AG10803 (cell line): ENCODE measurements at regions not wholly inside any gene's neighbourhood (a gene's known extent, or its start where the extent isn't known, plus 50 kb on each side); places are given as distances from the start of the nearest gene placed in this dataset.

ENCODE experiments used
- DNase-seq: peaks from one replicate; pipeline ENCODE4 v3.0.0; 2010; ENCODE audit warnings: low read depth
- H3K4me3 ChIP-seq: 2 replicates; pipeline ENCODE4 v1.5.1; 2011; ENCODE audit warnings: mild to moderate bottlenecking, low read length, control low read depth
- CTCF ChIP-seq: conservative IDR thresholded peaks from 2 replicates; pipeline ENCODE4 v1.5.1; 2011; ENCODE audit warnings: mild to moderate bottlenecking, low read length, control low read depth, inconsistent platforms

DNA sequence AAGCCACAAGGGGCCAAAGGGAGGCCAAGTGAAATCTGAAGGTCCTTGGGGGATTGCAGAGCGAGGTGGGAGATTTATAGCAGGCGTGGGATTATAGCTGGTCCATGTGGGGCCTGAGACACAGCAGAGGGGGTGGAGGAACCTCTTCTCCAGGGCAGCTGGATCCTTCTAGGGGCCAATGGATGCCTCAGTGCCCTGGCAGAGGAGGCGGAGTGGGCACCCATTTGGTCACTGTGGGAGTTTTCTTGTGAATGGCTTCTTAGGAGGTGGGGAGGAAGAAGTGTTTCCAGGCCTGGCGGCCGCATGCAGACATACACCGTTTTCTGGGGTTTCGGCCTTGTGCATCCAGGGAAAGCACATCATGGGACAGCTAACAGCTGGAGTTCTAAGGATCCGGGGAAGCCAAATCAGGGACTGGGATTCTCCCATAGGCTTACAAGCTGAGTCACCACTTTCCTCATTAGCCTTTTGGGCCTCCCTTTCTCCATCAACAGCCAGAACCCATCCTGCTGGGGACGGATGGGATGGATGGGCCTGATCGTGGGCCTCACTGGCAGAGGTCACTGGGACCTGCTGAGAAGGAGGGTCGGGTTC lies 76.5 kb downstream of the RHOU start:
- TF ChIP-seq CTCF, result no peak
- H3K4me3 ChIP-seq, result no peak overlapping the region
- no peak for DNase-seq

DNA sequence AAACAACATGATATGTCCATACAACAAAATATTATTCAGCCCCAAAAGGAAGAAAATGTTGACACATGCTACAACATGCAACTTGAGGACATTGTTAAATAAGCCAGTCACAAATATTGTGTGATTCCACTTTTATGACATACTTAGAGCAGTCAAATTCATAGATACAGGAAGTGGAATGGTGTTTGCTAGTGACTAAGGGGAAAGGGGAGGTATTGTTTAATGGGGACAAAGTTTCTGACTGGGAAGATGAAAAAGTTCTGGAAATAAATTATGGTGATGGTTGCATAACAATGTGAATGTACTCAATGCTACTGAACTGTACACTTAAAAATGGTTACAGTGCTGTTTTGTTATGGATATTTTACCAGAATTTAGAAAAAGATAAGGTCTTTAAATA lies 77.7 kb downstream of the RHOU start:
- no peak for TF ChIP-seq CTCF
- no peak overlapping the region for H3K4me3 ChIP-seq
- no peak for DNase-seq

- H3K4me3 ChIP-seq, result no peak overlapping the region
- no peak for DNase-seq
- no peak for TF ChIP-seq CTCF
These were observed 78.9 kb downstream of the RHOU start for GRCh38 chr1:228814176-228814575.

DNA sequence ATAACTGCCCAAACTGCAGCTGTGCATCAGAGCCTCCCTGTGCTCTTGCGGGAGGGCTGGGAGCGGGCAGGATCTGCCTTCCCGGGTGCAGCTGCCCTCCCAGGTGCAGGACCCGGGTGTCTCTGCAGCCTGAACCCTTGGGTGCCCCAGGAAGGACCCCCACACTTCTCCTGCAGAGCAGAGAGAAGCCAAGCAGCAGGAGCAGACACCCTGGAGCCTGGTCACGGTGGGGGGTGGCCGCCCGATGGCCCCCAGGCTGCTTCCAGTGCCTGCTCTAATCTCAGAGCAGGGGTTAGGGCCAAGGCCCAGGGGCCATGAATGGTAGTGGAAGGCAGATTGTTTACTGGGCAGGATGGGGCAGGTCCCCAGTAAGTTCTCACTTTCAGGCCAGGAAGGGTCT lies 83.0 kb downstream of the RHOU start:
- no peak for DNase-seq
- no peak for TF ChIP-seq CTCF
- no peak overlapping the region for H3K4me3 ChIP-seq

GRCh38 chr1:228818928-228819630 lies 83.8 kb downstream of the RHOU start:
- TF ChIP-seq CTCF, result no peak
- DNase-seq, result no peak
- H3K4me3 ChIP-seq, result no peak overlapping the region

GRCh38 chr1:228821252-228821651 lies 86.0 kb downstream of the RHOU start:
- no peak for DNase-seq
- TF ChIP-seq CTCF, result no peak
- no peak overlapping the region for H3K4me3 ChIP-seq

GRCh38 chr1:228823200-228823599 lies 87.9 kb downstream of the RHOU start:
- no peak for TF ChIP-seq CTCF
- no peak for DNase-seq

More at GRCh38 chr1:228823200-228823599, 87.9 kb downstream of the RHOU start:
- H3K4me3 ChIP-seq, result no peak overlapping the region
